T-helper 2 cell treated with Interferon-gamma antibody and Interleukin-4, amounts not matched to agents 100 ng/mL and 5 ng/mL, for 36 hours (primary cell): ENCODE measurements at regions not wholly inside any gene's neighbourhood (a gene's known extent, or its start where the extent isn't known, plus 50 kb on each side); places are given as distances from the start of the nearest gene placed in this dataset.

Experiments used
- intact Hi-C: fragments of 100-400 bp; cut with micrococcal nuclease; formaldehyde crosslinking; loops from one replicate; pipeline ENCODE4 v1.15.1; 2023

GRCh38 chr11:116698080-116698479 is 74.7 kb downstream of the BUD13 start:
- intact Hi-C loops = no loop called here

GRCh38 chr11:116697639-116698038 is 75.1 kb downstream of the BUD13 start:
- intact Hi-C loops = no loop called here

- intact Hi-C loops = no loop called here
Measured at GRCh38 chr11:116697011-116697410, 75.8 kb downstream of the BUD13 start.

- intact Hi-C loops = no loop called here
Measured at GRCh38 chr11:116696381-116696941, 76.3 kb downstream of the BUD13 start.

GRCh38 chr11:116695657-116696254 is 77.0 kb downstream of the BUD13 start:
- intact Hi-C loops = no loop called here

GRCh38 chr11:116694815-116695590 is 77.8 kb downstream of the BUD13 start:
- intact Hi-C loops = loop anchor here (5.0 kb wide), 1 partner anchor 183 kb away; no protein-coding TSS in a partner anchor

- intact Hi-C loops = loop anchor here (5.0 kb wide), 1 partner anchor 182 kb away; no protein-coding TSS in a partner anchor
Measured at GRCh38 chr11:116694349-116694725, 78.5 kb downstream of the BUD13 start.

GRCh38 chr11:116693593-116694348 is 79.0 kb downstream of the BUD13 start:
- intact Hi-C loops = loop anchor here (5.0 kb wide), 1 partner anchor 181 kb away; no protein-coding TSS in a partner anchor

- intact Hi-C loops = loop anchor here (5.0 kb wide), 1 partner anchor 181 kb away; no protein-coding TSS in a partner anchor
Measured at GRCh38 chr11:116693102-116693570, 79.7 kb downstream of the BUD13 start.

- intact Hi-C loops = loop anchor here (5.0 kb wide), 1 partner anchor 180 kb away; no protein-coding TSS in a partner anchor
Measured at GRCh38 chr11:116692318-116693101, 80.3 kb downstream of the BUD13 start.

- intact Hi-C loops = loop anchor here (5.0 kb wide), 1 partner anchor 179 kb away; no protein-coding TSS in a partner anchor
Measured at GRCh38 chr11:116691771-116692177, 81.0 kb downstream of the BUD13 start.

GRCh38 chr11:116690611-116691010 is 82.2 kb downstream of the BUD13 start:
- intact Hi-C loops = loop anchor here (5.0 kb wide), 1 partner anchor 178 kb away; no protein-coding TSS in a partner anchor

GRCh38 chr11:116689413-116690127 is 83.2 kb downstream of the BUD13 start:
- intact Hi-C loops = loop anchor here (2.0 to 5.0 kb wide), 2 partner anchors 55 to 177 kb away; no protein-coding TSS in a partner anchor

GRCh38 chr11:116688202-116688540 is 84.6 kb downstream of the BUD13 start:
- intact Hi-C loops = loop anchor here (2.0 kb wide), 1 partner anchor 53 kb away; no protein-coding TSS in a partner anchor

GRCh38 chr11:116687458-116688201 is 85.2 kb downstream of the BUD13 start:
- intact Hi-C loops = loop anchor here (2.0 kb wide), 1 partner anchor 53 kb away; no protein-coding TSS in a partner anchor

GRCh38 chr11:116686866-116687265 is 85.9 kb downstream of the BUD13 start:
- intact Hi-C loops = no loop called here

GRCh38 chr11:116683982-116684381 is 88.8 kb downstream of the BUD13 start:
- intact Hi-C loops = no loop called here

- intact Hi-C loops = no loop called here
Measured at GRCh38 chr11:116680349-116681125, 92.2 kb downstream of the BUD13 start.
